SKM-1 (cell line): ENCODE measurements at regions not wholly inside any gene's neighbourhood (a gene's known extent, or its start where the extent isn't known, plus 50 kb on each side); places are given as distances from the start of the nearest gene placed in this dataset.
A peak's percentile ranks its signal among the peaks of the same experiment; 100 is the strongest.

ENCODE experiments used
- DNase-seq: peaks from one replicate; lab custom pipeline; 2025; ENCODE audit not compliant: unreplicated experiment; lab: John Stamatoyannopoulos, UW

DNA sequence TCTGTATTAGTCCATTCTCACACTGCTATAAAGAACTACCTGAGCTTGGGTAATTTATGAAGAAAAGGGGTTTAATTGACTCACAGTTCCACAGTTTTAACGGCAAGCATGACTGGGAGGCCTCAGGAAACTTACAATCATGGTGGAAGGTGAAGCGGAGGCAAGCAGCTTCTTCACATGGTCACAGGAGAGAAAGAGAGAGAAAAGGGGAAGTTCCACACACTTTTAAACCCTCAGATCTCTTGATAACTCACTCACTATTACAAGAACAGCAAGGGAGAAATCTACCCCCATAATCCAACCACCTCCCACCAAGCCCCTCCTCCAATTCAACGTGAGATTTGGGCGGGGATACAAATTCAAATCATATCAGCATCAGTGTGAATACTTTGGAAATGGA is 133.4 kb upstream of the SLC30A5 start:
- peak; percentile 26 for DNase-seq

DNA sequence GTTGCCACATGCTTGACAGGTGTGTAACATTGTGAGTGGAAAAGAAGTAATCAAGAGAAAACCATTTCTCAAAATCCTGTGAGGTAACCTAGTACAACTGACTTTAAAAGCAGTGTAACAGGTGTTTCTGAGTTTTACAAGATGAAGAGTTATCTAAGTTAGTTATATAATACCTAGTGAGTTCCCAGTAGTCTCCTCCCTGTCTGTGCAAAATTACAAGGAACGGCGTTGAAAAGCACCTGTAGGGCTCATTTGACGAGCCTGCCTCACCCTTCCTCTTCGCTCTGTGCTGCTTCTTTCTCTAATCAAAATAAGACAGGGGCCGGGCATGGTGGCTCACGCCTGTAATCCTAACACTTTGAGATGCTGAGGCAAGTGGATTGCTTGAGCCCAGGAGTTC is 132.9 kb upstream of the SLC30A5 start:
- DNase-seq = no peak

GRCh38 chr5:68961762-68962161 is 132.1 kb upstream of the SLC30A5 start:
- DNase-seq = no peak

GRCh38 chr5:68962757-68963484 is 130.9 kb upstream of the SLC30A5 start:
- peak; percentile 27 for DNase-seq

- no peak for DNase-seq
These were observed 129.1 kb upstream of the SLC30A5 start for GRCh38 chr5:68964679-68965078.

DNA sequence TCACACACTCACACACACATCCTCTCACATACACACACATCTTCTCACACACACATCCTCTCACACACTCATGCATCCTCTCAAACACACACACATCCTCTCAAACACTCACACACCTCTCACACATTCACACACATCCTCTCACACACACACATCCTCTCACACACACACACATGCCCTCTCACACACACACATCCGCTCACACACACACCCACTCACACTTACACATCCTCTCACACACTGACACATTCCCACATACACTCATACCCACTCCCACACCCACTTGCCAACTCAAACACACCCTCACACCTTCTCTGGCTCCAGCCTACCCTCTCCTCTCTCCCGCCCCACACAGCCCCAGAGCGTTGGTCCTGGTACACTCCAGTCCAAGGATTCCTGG is 127.9 kb upstream of the SLC30A5 start:
- DNase-seq = no peak

- DNase-seq = no peak
These were observed 127.2 kb upstream of the SLC30A5 start for GRCh38 chr5:68966596-68966995.

- DNase-seq = peak; percentile 25
These were observed 125.4 kb upstream of the SLC30A5 start for GRCh38 chr5:68968429-68968828.

DNA sequence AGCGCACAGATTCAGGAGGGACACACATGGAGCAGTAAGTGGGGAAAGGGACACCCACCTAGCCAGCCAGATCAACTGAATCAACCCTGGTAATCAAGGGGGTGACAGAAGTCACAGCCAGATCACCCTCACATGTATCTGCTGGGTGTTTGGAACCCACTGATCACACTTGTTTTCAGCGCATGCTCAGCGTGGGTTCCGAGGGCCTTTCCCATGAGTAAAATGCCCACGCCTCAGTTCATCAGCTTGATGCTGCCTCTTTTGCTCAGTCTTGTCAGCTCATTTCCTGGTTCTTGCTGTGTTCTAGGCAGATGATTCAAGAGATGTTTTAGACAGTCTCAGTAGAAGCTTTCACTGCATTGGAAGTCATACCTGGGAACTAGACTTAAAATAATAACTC is 123.2 kb upstream of the SLC30A5 start:
- DNase-seq = no peak

GRCh38 chr5:68973696-68974095 is 120.1 kb upstream of the SLC30A5 start:
- DNase-seq = no peak

GRCh38 chr5:68983043-68983442 is 110.8 kb upstream of the SLC30A5 start:
- DNase-seq = no peak

DNA sequence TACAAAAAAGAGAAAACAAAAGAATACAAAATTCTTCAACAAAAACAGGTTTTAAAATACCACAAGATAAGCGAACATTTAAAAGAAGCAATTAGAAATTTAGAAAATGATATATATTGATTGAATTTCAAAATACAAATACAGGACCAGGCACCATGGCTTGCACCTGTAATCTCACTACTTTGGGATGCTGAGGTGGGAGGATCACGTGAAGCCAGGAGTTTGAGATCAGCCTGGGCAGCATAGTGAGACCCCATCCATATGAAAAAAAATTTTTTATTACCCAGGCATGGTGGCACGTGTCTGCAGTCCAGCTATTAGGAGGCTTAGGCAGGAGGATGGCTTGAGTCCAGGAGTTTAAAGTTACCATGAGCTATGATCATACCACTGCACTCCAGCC is 109.9 kb upstream of the SLC30A5 start:
- DNase-seq = no peak

- DNase-seq = no peak
These were observed 102.3 kb upstream of the SLC30A5 start for GRCh38 chr5:68991279-68992084.

GRCh38 chr5:68994645-68995044 is 99.2 kb upstream of the SLC30A5 start:
- DNase-seq = no peak

GRCh38 chr5:68995845-68996545 is 97.8 kb upstream of the SLC30A5 start:
- DNase-seq = no peak

DNA sequence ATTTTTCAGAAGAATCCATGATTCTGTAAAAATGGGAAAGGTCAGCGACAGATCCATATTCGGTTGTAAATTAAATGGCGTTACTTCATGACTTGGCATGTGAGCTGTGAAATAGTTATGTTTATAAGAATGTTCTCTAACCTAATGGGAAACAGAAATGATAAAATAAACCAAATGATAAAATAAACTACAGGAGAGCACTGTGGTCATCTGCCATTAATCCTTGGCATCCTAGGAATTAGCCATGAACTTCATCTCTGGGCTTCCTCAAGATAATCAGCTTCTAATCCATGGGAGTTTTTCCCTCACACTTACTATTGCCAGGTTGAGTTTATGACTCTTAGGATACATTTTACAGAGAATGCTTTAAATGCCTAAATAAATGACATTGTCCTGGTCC is 94.6 kb upstream of the SLC30A5 start:
- no peak for DNase-seq

- DNase-seq = no peak
These were observed 93.4 kb upstream of the SLC30A5 start for GRCh38 chr5:69000216-69000919.

- DNase-seq = no peak
These were observed 92.9 kb upstream of the SLC30A5 start for GRCh38 chr5:69000949-69001348.

- DNase-seq = no peak
These were observed 92.2 kb upstream of the SLC30A5 start for GRCh38 chr5:69001627-69002026.

DNA sequence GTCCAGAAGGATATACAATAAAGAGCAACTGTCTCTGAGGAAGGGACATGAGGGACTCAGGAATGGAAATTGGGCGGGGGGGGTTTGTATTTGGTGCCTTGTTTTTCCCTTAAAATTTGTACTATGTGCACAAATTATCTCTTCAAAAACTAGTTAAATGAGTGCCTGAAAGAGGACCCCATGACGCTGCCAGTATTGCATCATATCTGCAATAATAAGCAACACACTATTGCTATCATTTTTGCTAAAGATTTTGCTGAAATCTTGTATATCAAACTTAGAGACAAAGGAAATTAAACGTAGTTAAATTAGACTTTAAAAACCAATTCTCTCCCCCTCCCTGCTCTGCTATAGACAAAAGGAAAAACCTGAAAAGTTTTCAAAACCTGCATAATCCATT is 89.7 kb upstream of the SLC30A5 start:
- no peak for DNase-seq

GRCh38 chr5:69004676-69005075 is 89.1 kb upstream of the SLC30A5 start:
- no peak for DNase-seq
